Upper lobe of left lung (tissue), 6 donors: ENCODE measurements at regions not wholly inside any gene's neighbourhood (a gene's known extent, or its start where the extent isn't known, plus 50 kb on each side); places are given as distances from the start of the nearest gene placed in this dataset.

Experiments used
- ATAC-seq, 2 donors: fragments of 200-7000 bp; cut with Tn5 transposase; one replicate each; pipeline ENCODE4 v1.9.1; 2022; ENCODE audit warnings: mild to moderate bottlenecking in 2 of 2, moderate library complexity in 2 of 2; ENCODE audit not compliant: low FRiP score in 2 of 2
- DNase-seq, 2 donors: peaks; one replicate each; pipeline ENCODE4 v3.0.0-alpha.2; 2019 to 2020
- H3K27ac ChIP-seq, 4 donors: fragments of 200-600 bp; sonication (generic); one replicate each; pipeline ENCODE4 v1.5.1; 2016 to 2019
- H3K27me3 ChIP-seq, 4 donors: fragments of 200-600 bp; sonication (generic); one replicate each; pipeline ENCODE4 v1.5.1; 2017 to 2019
- H3K36me3 ChIP-seq, 4 donors: fragments of 200-600 bp; sonication (generic); one replicate each; pipeline ENCODE4 v1.5.1; 2016 to 2019
- H3K4me1 ChIP-seq, 4 donors: fragments of 200-600 bp; sonication (generic); one replicate each; pipeline ENCODE4 v1.5.1; 2018 to 2019
- H3K4me3 ChIP-seq, 4 donors: fragments of 200-600 bp; sonication (generic); one replicate each; pipeline ENCODE4 v1.5.1; 2017 to 2019; ENCODE audit warnings: mild to moderate bottlenecking in 2 of 4, moderate library complexity in 1 of 4
- H3K9me3 ChIP-seq, 4 donors: fragments of 200-600 bp; sonication (generic); one replicate each; pipeline ENCODE4 v1.5.1; 2018 to 2019
- CTCF ChIP-seq, 6 experiments: fragments of 450-650 bp in 4 of 6; fragments of 200-600 bp in 2 of 6; sonication (generic) in 2 of 6; IDR thresholded peaks; one replicate each; pipeline ENCODE4 v1.5.1; 2016 to 2019; ENCODE audit warnings: antibody characterized with exemption in 6 of 6
- EP300 ChIP-seq, 4 donors: sonication (generic); formaldehyde crosslinking; IDR thresholded peaks; one replicate each; pipeline ENCODE4 v1.5.1; 2017; ENCODE audit warnings: antibody characterized with exemption in 4 of 4, control low read depth in 2 of 4
- POLR2A ChIP-seq, 4 donors: fragments of 450-650 bp; IDR thresholded peaks; one replicate each; pipeline ENCODE4 v1.5.1; 2016 to 2017; ENCODE audit warnings: antibody characterized with exemption in 4 of 4, mild to moderate bottlenecking in 2 of 4
- POLR2AphosphoS5 ChIP-seq, 2 donors: sonication (generic); formaldehyde crosslinking; IDR thresholded peaks; one replicate each; pipeline ENCODE4 v1.5.1; 2017; ENCODE audit warnings: antibody characterized with exemption in 2 of 2
- WGBS, 2 donors: methylation state at CpG; one replicate each; pipeline ENCODE4 v1.1.5; 2017 to 2018; 5-methylcytosine and 5-hydroxymethylcytosine counted together
- donor health status: DM: no; HTN: no; CAD: no; lungs with moderate emphysema.
- donor health status: DM: no; HTN: yes; CAD: no; lungs with severe emphysema.

GRCh38 chr3:13149330-13150108 is 76.3 kb upstream of the IQSEC1 start:
- TF ChIP-seq POLR2A (IDR thresholded peaks at IDR 0.05), result no peak
- no peak for TF ChIP-seq CTCF (IDR thresholded peaks at IDR 0.05)
- no peak for TF ChIP-seq EP300 (IDR thresholded peaks at IDR 0.05)
- TF ChIP-seq POLR2AphosphoS5 (IDR thresholded peaks at IDR 0.05), result no peak
- ATAC-seq, result no peak
- no peak for DNase-seq
- WGBS, 2 donors, result 60 to 64% methylated on average over 12 to 18 of the region's 19 CpGs
- Histone ChIP-seq H3K27ac (no peak overlapping the region), H3K36me3 (no peaks in the 10 kb centered on the region), H3K27me3 (no peaks in the 10 kb centered on the region), H3K4me1 (peaks cover 0 to 6% (median 0%) of the 10 kb centered on the region in 4 donors), H3K9me3 (no peaks in the 10 kb centered on the region), H3K4me3 (no peak overlapping the region)

- no peaks in the 10 kb centered on the region for H3K9me3 ChIP-seq
- H3K27me3 ChIP-seq, result no peaks in the 10 kb centered on the region
- ATAC-seq, result no peak
- DNase-seq, result peak in 1 of 2 donors; percentile 13
- H3K4me1 ChIP-seq, result peaks cover 0 to 6% (median 0%) of the 10 kb centered on the region in 4 donors
- no peak overlapping the region for H3K27ac ChIP-seq
- 80% methylated on average over 6 to 13 of the region's 13 CpGs for WGBS, 2 donors
- H3K4me3 ChIP-seq, result no peak overlapping the region
- TF ChIP-seq EP300 (IDR thresholded peaks at IDR 0.05) (no peak), POLR2AphosphoS5 (IDR thresholded peaks at IDR 0.05) (no peak), CTCF (IDR thresholded peaks at IDR 0.05) (no peak), POLR2A (IDR thresholded peaks at IDR 0.05) (no peak)
- H3K36me3 ChIP-seq, result no peaks in the 10 kb centered on the region
These were observed 75.5 kb upstream of the IQSEC1 start for GRCh38 chr3:13148561-13149329.

GRCh38 chr3:13148126-13148525 is 74.9 kb upstream of the IQSEC1 start:
- ATAC-seq (no peak), DNase-seq (no peak)
- TF ChIP-seq POLR2AphosphoS5 (IDR thresholded peaks at IDR 0.05) (no peak), EP300 (IDR thresholded peaks at IDR 0.05) (no peak), CTCF (IDR thresholded peaks at IDR 0.05) (no peak), POLR2A (IDR thresholded peaks at IDR 0.05) (no peak)
- WGBS, 2 donors, result 79 to 80% methylated on average over 5 to 8 of the region's 8 CpGs
- Histone ChIP-seq H3K27ac (no peak overlapping the region), H3K27me3 (no peaks in the 10 kb centered on the region), H3K9me3 (no peaks in the 10 kb centered on the region), H3K4me1 (peaks cover 0 to 6% (median 0%) of the 10 kb centered on the region in 4 donors), H3K36me3 (no peaks in the 10 kb centered on the region), H3K4me3 (no peak overlapping the region)

- peaks cover 0 to 6% (median 0%) of the 10 kb centered on the region in 4 donors for H3K4me1 ChIP-seq
- H3K36me3 ChIP-seq, result no peaks in the 10 kb centered on the region
- WGBS, 2 donors, result 69 to 92% methylated on average over 4 of the region's 4 CpGs
- H3K9me3 ChIP-seq, result no peaks in the 10 kb centered on the region
- ATAC-seq, result no peak
- no peaks in the 10 kb centered on the region for H3K27me3 ChIP-seq
- TF ChIP-seq POLR2AphosphoS5 (IDR thresholded peaks at IDR 0.05) (no peak), EP300 (IDR thresholded peaks at IDR 0.05) (no peak), CTCF (IDR thresholded peaks at IDR 0.05) (no peak), POLR2A (IDR thresholded peaks at IDR 0.05) (no peak)
- DNase-seq, result no peak
- no peak overlapping the region for H3K27ac ChIP-seq
- no peak overlapping the region for H3K4me3 ChIP-seq
These were observed 74.1 kb upstream of the IQSEC1 start for GRCh38 chr3:13147344-13147743.
